Natural killer cell (primary cell): ENCODE measurements at regions not wholly inside any gene's neighbourhood (a gene's known extent, or its start where the extent isn't known, plus 50 kb on each side); places are given as distances from the start of the nearest gene placed in this dataset.

Experiments used
- ATAC-seq, 3 donors: fragments of 150-1000 bp in 2 of 3; fragments of 200-7000 bp in 1 of 3; cut with Tn5 transposase; 1 replicate in 1 of 3; 2 replicates in 2 of 3; pipeline ENCODE4 v1.10.0; 2021; ENCODE audit warnings: mild to moderate bottlenecking in 2 of 3, moderate library complexity in 2 of 3
- DNase-seq, 2 donors: peaks; one replicate each; pipeline versions ENCODE4 v3.0.0 to v3.0.0-alpha.2; 2013 to 2021; ENCODE audit warnings: mixed read lengths in 1 of 2
- H3K27ac ChIP-seq: one replicate; pipeline ENCODE4 v1.5.1; 2013; ENCODE audit warnings: mild to moderate bottlenecking, low read length
- H3K27me3 ChIP-seq: one replicate; pipeline ENCODE4 v1.6.1; 2013; ENCODE audit warnings: low read length; ENCODE audit not compliant: control insufficient read depth, insufficient read depth
- H3K36me3 ChIP-seq: one replicate; pipeline ENCODE4 v1.6.1; 2013; ENCODE audit warnings: low read length; ENCODE audit not compliant: control insufficient read depth, insufficient read depth
- H3K4me1 ChIP-seq: one replicate; pipeline ENCODE4 v1.6.1; 2013; ENCODE audit warnings: low read length; ENCODE audit not compliant: control insufficient read depth, insufficient read depth
- H3K4me3 ChIP-seq: one replicate; pipeline ENCODE4 v1.5.1; 2013; ENCODE audit warnings: low read length
- H3K9me3 ChIP-seq: one replicate; pipeline ENCODE4 v1.6.1; 2013; ENCODE audit warnings: low read length; ENCODE audit not compliant: control insufficient read depth, insufficient read depth
- H3K27ac Mint-ChIP-seq, 2 donors: one replicate each; pipeline ENCODE4 v1.8.0; 2022; ENCODE audit warnings: mild to moderate bottlenecking in 2 of 2, mixed read lengths in 2 of 2, moderate library complexity in 1 of 2
- H3K27me3 Mint-ChIP-seq, 2 donors: one replicate each; pipeline ENCODE4 v1.8.0; 2022; ENCODE audit warnings: low read depth in 2 of 2, mixed read lengths in 2 of 2
- H3K36me3 Mint-ChIP-seq: one replicate; pipeline ENCODE4 v1.8.0; 2022; ENCODE audit warnings: mixed read lengths
- H3K4me1 Mint-ChIP-seq, 2 donors: one replicate each; pipeline ENCODE4 v1.8.0; 2022; ENCODE audit warnings: mixed read lengths in 2 of 2
- H3K4me3 Mint-ChIP-seq: one replicate; pipeline ENCODE4 v1.8.0; 2022; ENCODE audit warnings: mild to moderate bottlenecking, moderate library complexity, mixed read lengths
- H3K9me3 Mint-ChIP-seq, 2 donors: one replicate each; pipeline ENCODE4 v1.8.0; 2022; ENCODE audit warnings: mixed read lengths in 2 of 2
- CTCF ChIP-seq: fragments of 200-600 bp; IDR thresholded peaks from one replicate; pipeline ENCODE4 v1.8.0; 2022; ENCODE audit warnings: antibody characterized with exemption
- WGBS: methylation state at CpG from one replicate; pipeline ENCODE4 v1.1.7; 2013; ENCODE audit warnings: missing lambda C conversion rate; ENCODE audit not compliant: insufficient coverage; 5-methylcytosine and 5-hydroxymethylcytosine counted together
- intact Hi-C: fragments of 100-400 bp; cut with micrococcal nuclease; formaldehyde crosslinking; loops from one replicate; pipeline ENCODE4 v1.14.2; 2022

GRCh38 chr1:17949511-17949910, 158.1 kb upstream of the IGSF21 start:
- DNase-seq = no peak
- Mint-ChIP-seq H3K4me3 (no peak overlapping the region), H3K9me3 (no peaks in the 10 kb centered on the region), H3K27me3 (peaks cover 0 to 10% of the 10 kb centered on the region in 2 donors), H3K36me3 (no peaks in the 10 kb centered on the region), H3K4me1 (no peaks in the 10 kb centered on the region), H3K27ac (no peak overlapping the region)
- no peaks in the 10 kb centered on the region for H3K9me3 ChIP-seq
- no peaks in the 10 kb centered on the region for H3K36me3 ChIP-seq
- 74% methylated on average over 8 of the region's 8 CpGs for WGBS
- no peak overlapping the region for H3K4me3 ChIP-seq
- intact Hi-C loops = no loop called here
- H3K27ac ChIP-seq = no peak overlapping the region
- no peaks in the 10 kb centered on the region for H3K27me3 ChIP-seq
- no peak for TF ChIP-seq CTCF
- H3K4me1 ChIP-seq = no peaks in the 10 kb centered on the region
- no peak for ATAC-seq

- Histone ChIP-seq H3K27me3 (no peaks in the 10 kb centered on the region), H3K27ac (no peak overlapping the region), H3K4me3 (no peak overlapping the region), H3K36me3 (no peaks in the 10 kb centered on the region), H3K9me3 (no peaks in the 10 kb centered on the region), H3K4me1 (no peaks in the 10 kb centered on the region)
- H3K9me3 Mint-ChIP-seq = no peaks in the 10 kb centered on the region
- no peak overlapping the region for H3K27ac Mint-ChIP-seq
- no peak for ATAC-seq
- TF ChIP-seq CTCF = no peak
- no peak for DNase-seq
- no peaks in the 10 kb centered on the region for H3K36me3 Mint-ChIP-seq
- 81% methylated on average over 12 of the region's 12 CpGs for WGBS
- no peaks in the 10 kb centered on the region for H3K4me1 Mint-ChIP-seq
- H3K27me3 Mint-ChIP-seq = peaks cover 0 to 10% of the 10 kb centered on the region in 2 donors
- intact Hi-C loops = no loop called here
- no peak overlapping the region for H3K4me3 Mint-ChIP-seq
These were observed 156.9 kb upstream of the IGSF21 start for GRCh38 chr1:17950728-17951127.

- H3K9me3 Mint-ChIP-seq = no peaks in the 10 kb centered on the region
- no peak for DNase-seq
- no peak overlapping the region for H3K4me3 Mint-ChIP-seq
- no peak for TF ChIP-seq CTCF
- no peaks in the 10 kb centered on the region for H3K4me1 Mint-ChIP-seq
- no peaks in the 10 kb centered on the region for H3K9me3 ChIP-seq
- no peak for ATAC-seq
- H3K4me3 ChIP-seq = no peak overlapping the region
- peaks cover 0 to 14% of the 10 kb centered on the region in 2 donors for H3K27me3 Mint-ChIP-seq
- H3K27me3 ChIP-seq = no peaks in the 10 kb centered on the region
- H3K27ac ChIP-seq = no peak overlapping the region
- H3K4me1 ChIP-seq = no peaks in the 10 kb centered on the region
- H3K36me3 ChIP-seq = no peaks in the 10 kb centered on the region
- H3K27ac Mint-ChIP-seq = no peak overlapping the region
- intact Hi-C loops = no loop called here
- 36% methylated on average over 10 of the region's 10 CpGs for WGBS
- H3K36me3 Mint-ChIP-seq = no peaks in the 10 kb centered on the region
These were observed 155.1 kb upstream of the IGSF21 start for GRCh38 chr1:17952506-17952905.

GRCh38 chr1:17953921-17954320, 153.7 kb upstream of the IGSF21 start:
- ATAC-seq = no peak
- intact Hi-C loops = no loop called here
- no peak for DNase-seq
- Histone ChIP-seq H3K9me3 (no peaks in the 10 kb centered on the region), H3K27me3 (no peaks in the 10 kb centered on the region), H3K4me3 (no peak overlapping the region), H3K4me1 (no peaks in the 10 kb centered on the region), H3K36me3 (no peaks in the 10 kb centered on the region), H3K27ac (no peak overlapping the region)
- Mint-ChIP-seq H3K36me3 (no peaks in the 10 kb centered on the region), H3K4me3 (no peak overlapping the region), H3K9me3 (no peaks in the 10 kb centered on the region), H3K4me1 (peaks cover 0 to 4% of the 10 kb centered on the region in 2 donors), H3K27ac (no peak overlapping the region), H3K27me3 (peaks cover 7 to 18% of the 10 kb centered on the region in 2 donors)
- 77% methylated on average over 4 of the region's 4 CpGs for WGBS
- TF ChIP-seq CTCF = no peak
